OCI-LY7 (cell line): ENCODE measurements at regions not wholly inside any gene's neighbourhood (a gene's known extent, or its start where the extent isn't known, plus 50 kb on each side); places are given as distances from the start of the nearest gene placed in this dataset.

Source experiments
- BruUV-seq: library from RNA; stranded (reverse); fragments of 400-500 nt; replicated peaks from 2 replicates; lab custom pipeline; 2021; lab: Mats Ljungman, UMichigan
- CTCF ChIA-PET: fragments of 300-600 bp; sonication (Branson Sonifier 250); formaldehyde crosslinking; loops from one replicate; lab custom pipeline; 2022; ENCODE audit warnings: antibody characterized with exemption; ENCODE audit not compliant: unreplicated experiment; lab: Charles Lee
- POLR2A ChIA-PET: fragments of 300-600 bp; sonication (Branson Sonifier 250); formaldehyde crosslinking; loops from one replicate; lab custom pipeline; 2022; ENCODE audit warnings: antibody characterized with exemption; lab: Charles Lee
- DNase-seq: peaks from one replicate; pipeline ENCODE4 v3.0.0-alpha.2; 2015; ENCODE audit warnings: low spot score
- H2AFZ ChIP-seq: fragments of 200-600 bp; sonication (generic), shearing (Covaris generic); 2 replicates; pipeline ENCODE4 v1.6.1; 2014; ENCODE audit warnings: mild to moderate bottlenecking, antibody characterized with exemption, low read length, moderate library complexity
- H3K27ac ChIP-seq: fragments of 200-600 bp; sonication (generic); 2 replicates; pipeline ENCODE4 v1.5.1; 2014; ENCODE audit warnings: mixed run types, low read depth, mild to moderate bottlenecking, moderate library complexity, low read length, inconsistent platforms; ENCODE audit not compliant: poor library complexity, severe bottlenecking
- H3K36me3 ChIP-seq: fragments of 200-600 bp; sonication (generic); 2 replicates; pipeline ENCODE4 v1.6.1; 2014; ENCODE audit warnings: mild to moderate bottlenecking, antibody characterized with exemption, low read length, moderate library complexity, mixed read lengths; ENCODE audit not compliant: insufficient read depth
- H3K4me1 ChIP-seq: fragments of 200-600 bp; sonication (generic); 2 replicates; pipeline ENCODE4 v1.5.1; 2014; ENCODE audit warnings: mild to moderate bottlenecking, low read length; ENCODE audit not compliant: insufficient read depth, poor library complexity, severe bottlenecking
- H3K4me2 ChIP-seq: fragments of 200-600 bp; sonication (generic); 2 replicates; pipeline ENCODE4 v1.6.1; 2014; ENCODE audit warnings: mild to moderate bottlenecking, low read length
- H3K4me3 ChIP-seq: fragments of 200-600 bp; sonication (generic); 2 replicates; pipeline ENCODE4 v1.5.1; 2014; ENCODE audit warnings: mild to moderate bottlenecking, low read depth, low read length; ENCODE audit not compliant: poor library complexity, severe bottlenecking
- H3K79me2 ChIP-seq: fragments of 200-600 bp; sonication (generic); 2 replicates; pipeline ENCODE4 v1.6.1; 2016; ENCODE audit warnings: low read depth, mild to moderate bottlenecking, low read length, moderate library complexity, mixed read lengths; ENCODE audit not compliant: insufficient read depth
- H3K9me2 ChIP-seq: fragments of 200-600 bp; sonication (generic); 2 replicates; pipeline ENCODE4 v1.6.1; 2016; ENCODE audit warnings: mild to moderate bottlenecking, low read length, mixed read lengths; ENCODE audit not compliant: insufficient read depth
- H3K9me3 ChIP-seq: fragments of 200-600 bp; sonication (generic); 2 replicates; pipeline ENCODE4 v1.6.1; 2014; ENCODE audit warnings: mild to moderate bottlenecking, mixed run types, low read length, mixed read lengths
- H4K20me1 ChIP-seq: fragments of 200-600 bp; sonication (generic); 2 replicates; pipeline ENCODE4 v1.6.1; 2014; ENCODE audit warnings: mild to moderate bottlenecking, antibody characterized with exemption, low read length, moderate library complexity, mixed read lengths; ENCODE audit not compliant: insufficient read depth
- CTCF ChIP-seq: fragments of 200-600 bp; sonication (generic); conservative IDR thresholded peaks from 2 replicates; pipeline ENCODE4 v1.5.1; 2014; ENCODE audit warnings: mild to moderate bottlenecking, antibody characterized with exemption, low read length, moderate library complexity, mixed read lengths
- EZH2phosphoT487 ChIP-seq: fragments of 200-600 bp; sonication (generic); IDR thresholded peaks from 2 replicates; pipeline ENCODE4 v1.6.1; 2018; ENCODE audit warnings: low read depth, borderline replicate concordance, mild to moderate bottlenecking, mixed run types, antibody characterized with exemption, low read length, moderate library complexity, mixed read lengths
- intact Hi-C: fragments of 100-400 bp; cut with micrococcal nuclease; formaldehyde crosslinking; loops from one replicate; pipeline ENCODE4 v1.10.0; 2022; ENCODE audit not compliant: unreplicated experiment

- Histone ChIP-seq H3K4me3 (no peak overlapping the region), H4K20me1 (no peaks in the 10 kb centered on the region), H3K4me2 (no peak overlapping the region), H2AFZ (no peak overlapping the region), H3K9me2 (no peaks in the 10 kb centered on the region), H3K27ac (no peak overlapping the region), H3K9me3 (no peaks in the 10 kb centered on the region), H3K36me3 (no peaks in the 10 kb centered on the region), H3K79me2 (no peaks in the 10 kb centered on the region), H3K4me1 (no peaks in the 10 kb centered on the region)
- intact Hi-C loops, result no loop called here
- ChIA-PET CTCF (no interaction called here), POLR2A (interaction anchor here (0.7 kb wide), 1 partner anchor 565 kb away, joined by 3 read pairs; no protein-coding TSS in a partner anchor)
- TF ChIP-seq EZH2phosphoT487 (no peak), CTCF (no peak)
- DNase-seq, result no peak
- no TSS peak for BruUV-seq
Measured at GRCh38 chr16:54424043-54424451, 137.5 kb upstream of the IRX3 start.

GRCh38 chr16:54422569-54422978 lies 136.0 kb upstream of the IRX3 start:
- POLR2A ChIA-PET, result no interaction called here

More at GRCh38 chr16:54422569-54422978, 136.0 kb upstream of the IRX3 start:
- no peak overlapping the region for H3K4me2 ChIP-seq
- intact Hi-C loops, result no loop called here
- no peaks in the 10 kb centered on the region for H3K79me2 ChIP-seq
- H3K9me2 ChIP-seq, result no peaks in the 10 kb centered on the region
- CTCF ChIA-PET, result no interaction called here
- H3K4me1 ChIP-seq, result no peaks in the 10 kb centered on the region
- no peak for DNase-seq
- no peaks in the 10 kb centered on the region for H3K36me3 ChIP-seq
- no peaks in the 10 kb centered on the region for H3K9me3 ChIP-seq
- TF ChIP-seq CTCF, result no peak
- TF ChIP-seq EZH2phosphoT487, result no peak
- no peak overlapping the region for H3K27ac ChIP-seq
- no peak overlapping the region for H2AFZ ChIP-seq
- H4K20me1 ChIP-seq, result no peaks in the 10 kb centered on the region
- no peak overlapping the region for H3K4me3 ChIP-seq
- BruUV-seq, result no TSS peak
